Left lung (tissue), 4 donors: ENCODE measurements at regions not wholly inside any gene's neighbourhood (a gene's known extent, or its start where the extent isn't known, plus 50 kb on each side); places are given as distances from the start of the nearest gene placed in this dataset.
"Not testable (repeated sequence)": the region's sequence is repeated elsewhere in the genome, so short reads cannot be mapped to it uniquely, and the experiment has no call there.

ENCODE experiments used
- ATAC-seq: fragments of 200-7000 bp; cut with Tn5 transposase; one replicate; pipeline ENCODE4 v1.9.1; 2020; ENCODE audit warnings: moderate library complexity
- DNase-seq, 4 donors: peaks; one replicate each; pipeline ENCODE4 v3.0.0-alpha.2; 2013 to 2020
- H3K27ac ChIP-seq, 2 donors: fragments of 200-600 bp; sonication (generic) in 1 of 2; one replicate each; pipeline versions ENCODE4 v1.5.0 to v1.8.0; 2020 to 2021
- H3K27me3 ChIP-seq, 2 donors: fragments of 200-600 bp; sonication (generic) in 1 of 2; one replicate each; pipeline versions ENCODE4 v1.5.0 to v1.8.0; 2020 to 2021
- H3K36me3 ChIP-seq, 2 donors: fragments of 200-600 bp; sonication (generic) in 1 of 2; one replicate each; pipeline versions ENCODE4 v1.5.0 to v1.8.0; 2020 to 2021
- H3K4me1 ChIP-seq, 2 donors: fragments of 200-600 bp; one replicate each; pipeline ENCODE4 v1.8.0; 2021
- H3K4me3 ChIP-seq, 2 donors: fragments of 200-600 bp; sonication (generic) in 1 of 2; one replicate each; pipeline versions ENCODE4 v1.5.0 to v1.8.0; 2020 to 2021; ENCODE audit warnings: mild to moderate bottlenecking in 1 of 2
- H3K9me3 ChIP-seq, 2 donors: fragments of 200-600 bp; sonication (generic) in 1 of 2; one replicate each; pipeline versions ENCODE4 v1.5.0 to v1.8.0; 2020 to 2021
- intact Hi-C, 2 donors: fragments of 100-400 bp; cut with DNase I; formaldehyde crosslinking; loops; one replicate each; pipeline versions ENCODE4 v1.11.2 to v1.14.2; 2022
- TF ChIP-seq, protein P1 (sequence below), 2 donors: fragments of 200-600 bp; sonication (generic) in 1 of 2; IDR thresholded peaks; one replicate each; pipeline versions ENCODE4 v1.5.0 to v1.8.0; 2021; ENCODE audit warnings: antibody characterized with exemption in 2 of 2
- donor health status: DM: no; HTN: yes; CAD: no.
- donor health status: DM: no; HTN: no; CAD: no.

DNA sequence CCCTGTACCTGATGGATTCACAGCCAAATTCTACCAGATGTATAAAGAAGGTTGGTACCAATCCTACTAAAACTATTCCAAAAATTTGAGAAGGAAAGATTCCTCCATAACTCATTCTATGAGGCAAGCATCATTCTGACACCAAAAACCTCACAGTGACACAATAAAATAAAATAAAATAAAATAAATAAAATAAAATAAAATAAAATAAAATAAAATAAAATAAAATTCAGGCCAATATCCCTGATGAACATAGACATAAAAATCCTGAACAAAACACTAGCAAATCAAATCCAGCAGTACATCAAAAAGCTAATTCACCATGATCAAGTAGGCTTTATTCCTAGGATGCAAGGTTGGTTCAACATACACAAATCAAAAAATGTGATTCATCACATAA, 108.1 kb downstream of the PROX1 start:
- DNase-seq, ATAC-seq, H3K27ac ChIP-seq, H3K27me3 ChIP-seq, H3K4me1 ChIP-seq, H3K4me3 ChIP-seq, intact Hi-C loops, H3K36me3 ChIP-seq, H3K9me3 ChIP-seq: not testable (repeated sequence)

DNA sequence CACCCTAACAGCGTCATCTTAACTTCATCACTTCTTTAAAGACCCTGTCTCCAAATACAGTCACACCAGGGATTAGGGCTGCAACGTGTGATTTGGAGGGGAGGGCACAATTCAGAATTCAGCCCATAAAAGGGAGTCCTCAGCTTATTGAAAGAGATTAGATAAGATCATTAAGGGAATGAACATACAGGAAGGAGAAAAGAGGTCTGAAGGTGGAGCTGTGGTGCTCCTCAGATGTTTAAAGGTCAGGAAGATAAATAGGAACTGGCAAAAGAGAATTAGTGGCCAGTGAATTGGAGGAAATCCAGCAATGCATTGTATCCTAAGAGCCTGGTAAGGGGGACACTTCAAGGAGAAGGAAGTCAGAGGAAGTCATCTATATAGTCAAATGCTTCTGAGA, 113.5 kb downstream of the PROX1 start:
- H3K4me1 ChIP-seq, result no peaks in the 10 kb centered on the region
- intact Hi-C loops, result no loop called here
- H3K4me3 ChIP-seq, result no peak overlapping the region
- TF ChIP-seq, protein P1, sequence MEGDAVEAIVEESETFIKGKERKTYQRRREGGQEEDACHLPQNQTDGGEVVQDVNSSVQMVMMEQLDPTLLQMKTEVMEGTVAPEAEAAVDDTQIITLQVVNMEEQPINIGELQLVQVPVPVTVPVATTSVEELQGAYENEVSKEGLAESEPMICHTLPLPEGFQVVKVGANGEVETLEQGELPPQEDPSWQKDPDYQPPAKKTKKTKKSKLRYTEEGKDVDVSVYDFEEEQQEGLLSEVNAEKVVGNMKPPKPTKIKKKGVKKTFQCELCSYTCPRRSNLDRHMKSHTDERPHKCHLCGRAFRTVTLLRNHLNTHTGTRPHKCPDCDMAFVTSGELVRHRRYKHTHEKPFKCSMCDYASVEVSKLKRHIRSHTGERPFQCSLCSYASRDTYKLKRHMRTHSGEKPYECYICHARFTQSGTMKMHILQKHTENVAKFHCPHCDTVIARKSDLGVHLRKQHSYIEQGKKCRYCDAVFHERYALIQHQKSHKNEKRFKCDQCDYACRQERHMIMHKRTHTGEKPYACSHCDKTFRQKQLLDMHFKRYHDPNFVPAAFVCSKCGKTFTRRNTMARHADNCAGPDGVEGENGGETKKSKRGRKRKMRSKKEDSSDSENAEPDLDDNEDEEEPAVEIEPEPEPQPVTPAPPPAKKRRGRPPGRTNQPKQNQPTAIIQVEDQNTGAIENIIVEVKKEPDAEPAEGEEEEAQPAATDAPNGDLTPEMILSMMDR (IDR thresholded peaks at IDR 0.05), result no peak
- H3K36me3 ChIP-seq, result no peaks in the 10 kb centered on the region
- no peak for ATAC-seq
- H3K27me3 ChIP-seq, result no peaks in the 10 kb centered on the region
- DNase-seq, result no peak
- H3K27ac ChIP-seq, result no peak overlapping the region
- no peaks in the 10 kb centered on the region for H3K9me3 ChIP-seq

DNA sequence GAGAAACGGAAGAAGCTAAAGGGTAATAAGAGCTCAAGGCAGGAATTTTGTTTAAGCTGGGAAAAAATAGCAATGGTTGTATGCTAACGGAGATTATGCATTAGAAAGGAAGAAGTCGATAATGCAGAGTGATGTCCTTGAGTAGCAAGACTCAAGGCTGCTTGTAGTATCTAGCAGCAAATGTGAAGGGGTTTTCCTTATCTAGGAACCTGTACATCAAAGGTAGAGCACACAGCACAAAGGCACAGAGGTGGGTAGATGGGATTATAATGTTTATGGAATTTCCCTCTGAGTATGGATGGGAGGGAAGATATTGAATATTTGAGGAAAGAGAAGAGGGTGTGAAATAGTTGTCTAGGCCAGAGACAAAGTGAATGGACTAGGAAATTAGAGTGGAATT, 114.1 kb downstream of the PROX1 start:
- H3K4me1 ChIP-seq, result no peaks in the 10 kb centered on the region
- no peaks in the 10 kb centered on the region for H3K9me3 ChIP-seq
- no peaks in the 10 kb centered on the region for H3K36me3 ChIP-seq
- DNase-seq, result no peak
- no peak for ATAC-seq
- H3K27me3 ChIP-seq, result no peaks in the 10 kb centered on the region
- no peak overlapping the region for H3K27ac ChIP-seq
- intact Hi-C loops, result no loop called here
- no peak overlapping the region for H3K4me3 ChIP-seq
- TF ChIP-seq, protein P1 (IDR thresholded peaks at IDR 0.05), result no peak

DNA sequence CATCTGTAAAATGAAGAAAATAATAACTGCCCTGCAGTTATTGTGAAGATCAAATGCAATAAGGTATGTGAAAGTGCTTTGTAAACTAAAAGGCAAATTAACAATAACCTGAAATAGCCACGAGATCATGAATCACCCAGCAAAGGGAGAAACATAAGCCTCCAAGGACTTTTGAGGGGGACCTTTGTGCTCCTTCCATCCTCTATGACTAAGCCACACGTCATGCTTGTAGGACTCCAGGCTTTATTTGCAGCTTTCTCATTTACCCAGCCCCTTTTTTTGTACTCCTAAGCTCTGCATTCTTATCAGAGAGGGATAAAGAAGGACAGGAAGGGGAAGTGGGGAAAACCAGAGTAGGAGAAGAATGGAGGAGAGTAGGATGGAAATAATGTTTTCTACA, 115.1 kb downstream of the PROX1 start:
- TF ChIP-seq, protein P1 (IDR thresholded peaks at IDR 0.05), result no peak
- no peak overlapping the region for H3K4me3 ChIP-seq
- H3K4me1 ChIP-seq, result peaks cover 0 to 4% of the 10 kb centered on the region in 2 donors
- H3K27ac ChIP-seq, result no peak overlapping the region
- no peaks in the 10 kb centered on the region for H3K9me3 ChIP-seq
- no peak for ATAC-seq
- no peaks in the 10 kb centered on the region for H3K36me3 ChIP-seq
- peaks cover 0 to 10% of the 10 kb centered on the region in 2 donors for H3K27me3 ChIP-seq
- intact Hi-C loops, result no loop called here
- no peak for DNase-seq

DNA sequence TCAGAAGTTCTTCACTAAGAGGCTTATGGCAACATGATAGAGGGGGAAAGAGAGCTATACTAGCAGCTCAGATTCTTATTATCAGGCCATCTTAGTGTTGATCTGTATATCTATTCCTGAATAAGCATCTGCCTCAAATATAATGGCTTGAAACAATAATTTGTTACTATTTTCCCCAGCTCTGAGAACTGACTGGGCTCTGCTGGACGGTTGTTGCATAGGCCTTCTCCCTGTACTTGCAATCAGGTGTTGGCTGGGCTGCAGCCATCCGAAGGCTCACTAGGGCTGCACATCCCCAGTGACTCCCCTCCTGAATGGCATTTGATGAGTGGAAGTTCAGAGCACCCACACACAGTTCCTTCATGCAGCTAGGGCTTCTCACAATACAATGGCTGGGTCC, 116.0 kb downstream of the PROX1 start:
- Histone ChIP-seq H3K4me3 (no peak overlapping the region), H3K36me3 (no peaks in the 10 kb centered on the region), H3K27ac (no peak overlapping the region), H3K4me1 (peaks cover 0 to 4% of the 10 kb centered on the region in 2 donors), H3K27me3 (peaks cover 0 to 11% of the 10 kb centered on the region in 2 donors), H3K9me3 (no peaks in the 10 kb centered on the region)
- no peak for ATAC-seq
- no peak for DNase-seq
- intact Hi-C loops, result no loop called here
- TF ChIP-seq, protein P1 (IDR thresholded peaks at IDR 0.05), result no peak

DNA sequence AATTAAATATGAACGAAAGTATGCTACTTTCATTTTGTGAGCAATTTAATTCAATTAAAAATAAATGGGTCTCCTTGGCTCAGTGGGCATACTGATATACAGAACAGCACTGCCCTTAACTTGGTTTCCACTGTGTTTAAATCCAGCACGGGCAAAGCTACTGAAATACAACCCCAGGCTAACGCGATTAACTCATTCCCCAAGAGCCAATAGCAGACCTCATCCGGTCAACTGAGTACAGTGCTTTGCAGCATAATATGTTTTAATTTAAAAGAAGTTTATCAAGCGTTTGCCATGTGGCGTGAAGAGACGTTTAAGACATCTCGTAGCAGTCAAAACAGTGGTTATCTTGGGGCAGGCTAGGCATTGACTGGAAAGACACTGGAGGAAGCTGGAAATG, 118.6 kb downstream of the PROX1 start:
- no peaks in the 10 kb centered on the region for H3K36me3 ChIP-seq
- no peaks in the 10 kb centered on the region for H3K9me3 ChIP-seq
- DNase-seq (no peak), ATAC-seq (no peak)
- H3K4me3 ChIP-seq, result no peak overlapping the region
- peaks cover 0 to 4% of the 10 kb centered on the region in 2 donors for H3K4me1 ChIP-seq
- TF ChIP-seq, protein P1 (IDR thresholded peaks at IDR 0.05), result no peak
- intact Hi-C loops, result no loop called here
- H3K27ac ChIP-seq, result no peak overlapping the region
- peaks cover 0 to 11% of the 10 kb centered on the region in 2 donors for H3K27me3 ChIP-seq
